ENCODE measurements at regions not wholly inside any gene's neighbourhood (a gene's known extent, or its start where the extent isn't known, plus 50 kb on each side); places are given as distances from the start of the nearest gene placed in this dataset.

GRCh38 chr2:60400462-60401246, 152.8 kb downstream of the BCL11A start:
- DNase-seq: no peak

GRCh38 chr2:60394463-60394862, 159.0 kb downstream of the BCL11A start:
- no peak for DNase-seq

GRCh38 chr2:60391649-60392375, 161.6 kb downstream of the BCL11A start:
- no peak for DNase-seq

- no peak for DNase-seq
Measured at GRCh38 chr2:60391230-60391629, 162.2 kb downstream of the BCL11A start.

- DNase-seq: no peak
Measured at GRCh38 chr2:60386436-60386835, 167.0 kb downstream of the BCL11A start.

GRCh38 chr2:60385648-60386047, 167.8 kb downstream of the BCL11A start:
- DNase-seq: no peak

GRCh38 chr2:60383401-60384143, 169.9 kb downstream of the BCL11A start:
- DNase-seq: no peak

- no peak for DNase-seq
Measured at GRCh38 chr2:60380411-60380810, 173.0 kb downstream of the BCL11A start.

- DNase-seq: no peak
Measured at GRCh38 chr2:60379684-60380083, 173.8 kb downstream of the BCL11A start.

GRCh38 chr2:60379216-60379615, 174.2 kb downstream of the BCL11A start:
- no peak for DNase-seq

GRCh38 chr2:60377825-60378224, 175.6 kb downstream of the BCL11A start:
- no peak for DNase-seq

GRCh38 chr2:60376252-60376651, 177.2 kb downstream of the BCL11A start:
- DNase-seq: no peak

GRCh38 chr2:60371681-60372080, 181.8 kb downstream of the BCL11A start:
- DNase-seq: no peak

GRCh38 chr2:60371219-60371618, 182.2 kb downstream of the BCL11A start:
- no peak for DNase-seq

GRCh38 chr2:60370814-60371213, 182.6 kb downstream of the BCL11A start:
- no peak for DNase-seq

GRCh38 chr2:60368456-60368855, 185.0 kb downstream of the BCL11A start:
- DNase-seq: no peak

- no peak for DNase-seq
Measured at GRCh38 chr2:60366135-60366712, 187.2 kb downstream of the BCL11A start.

GRCh38 chr2:60365556-60365955, 187.9 kb downstream of the BCL11A start:
- no peak for DNase-seq

- DNase-seq: no peak
Measured at GRCh38 chr2:60364491-60364890, 189.0 kb downstream of the BCL11A start.

- DNase-seq: no peak
Measured at GRCh38 chr2:60361498-60361897, 192.0 kb downstream of the BCL11A start.

GRCh38 chr2:60359569-60359968, 193.9 kb downstream of the BCL11A start:
- no peak for DNase-seq

GRCh38 chr2:60358476-60358875, 195.0 kb downstream of the BCL11A start:
- DNase-seq: no peak

- DNase-seq: no peak
Measured at GRCh38 chr2:60357996-60358395, 195.5 kb downstream of the BCL11A start.
